ES-I3 (cell line): ENCODE measurements at regions not wholly inside any gene's neighbourhood (a gene's known extent, or its start where the extent isn't known, plus 50 kb on each side); places are given as distances from the start of the nearest gene placed in this dataset.

Experiments
- H3K36me3 ChIP-seq: 2 replicates; pipeline ENCODE4 v1.6.1; 2013; ENCODE audit warnings: mild to moderate bottlenecking, low read length, control low read depth, moderate library complexity; ENCODE audit not compliant: insufficient read depth
- H3K4me1 ChIP-seq: 2 replicates; pipeline ENCODE4 v1.6.1; 2013; ENCODE audit warnings: mild to moderate bottlenecking, control low read depth, low read length; ENCODE audit not compliant: insufficient read depth
- H3K9ac ChIP-seq: 2 replicates; pipeline ENCODE4 v1.6.1; 2013; ENCODE audit warnings: low read depth, mild to moderate bottlenecking, low read length, moderate library complexity
- H3K9me3 ChIP-seq: 2 replicates; pipeline ENCODE4 v1.6.1; 2013; ENCODE audit warnings: mild to moderate bottlenecking, low read length, moderate library complexity; ENCODE audit not compliant: control insufficient read depth, insufficient read depth

GRCh38 chr10:31593124-31593523 is 274.1 kb downstream of the ZEB1 start:
- no peak overlapping the region for H3K9ac ChIP-seq
- H3K4me1 ChIP-seq = no peaks in the 10 kb centered on the region
- H3K9me3 ChIP-seq = no peaks in the 10 kb centered on the region; the same call in 1 of the 2 replicates
- H3K36me3 ChIP-seq = no peaks in the 10 kb centered on the region

GRCh38 chr10:31591569-31591968 is 272.6 kb downstream of the ZEB1 start:
- Histone ChIP-seq H3K4me1 (no peaks in the 10 kb centered on the region), H3K9ac (no peak overlapping the region), H3K9me3 (no peaks in the 10 kb centered on the region; the same call in 1 of the 2 replicates), H3K36me3 (no peaks in the 10 kb centered on the region)

- H3K9me3 ChIP-seq = no peaks in the 10 kb centered on the region; the same call in 1 of the 2 replicates
- H3K36me3 ChIP-seq = no peaks in the 10 kb centered on the region
- no peaks in the 10 kb centered on the region for H3K4me1 ChIP-seq
- H3K9ac ChIP-seq = no peak overlapping the region
These were observed 271.2 kb downstream of the ZEB1 start for GRCh38 chr10:31590023-31590800.

- no peak overlapping the region for H3K9ac ChIP-seq
- H3K36me3 ChIP-seq = no peaks in the 10 kb centered on the region
- H3K4me1 ChIP-seq = peaks cover 11% of the 10 kb centered on the region; the same call in 1 of the 2 replicates
- H3K9me3 ChIP-seq = no peaks in the 10 kb centered on the region; the same call in 1 of the 2 replicates
These were observed 268.7 kb downstream of the ZEB1 start for GRCh38 chr10:31587691-31588090.

- Histone ChIP-seq H3K36me3 (no peaks in the 10 kb centered on the region), H3K4me1 (peaks cover 13% of the 10 kb centered on the region; the same call in 1 of the 2 replicates), H3K9me3 (no peaks in the 10 kb centered on the region; the same call in 1 of the 2 replicates), H3K9ac (no peak overlapping the region)
These were observed 268.0 kb downstream of the ZEB1 start for GRCh38 chr10:31586723-31587638.

GRCh38 chr10:31584876-31585275 is 265.9 kb downstream of the ZEB1 start:
- H3K36me3 ChIP-seq = no peaks in the 10 kb centered on the region

GRCh38 chr10:31584098-31584631 is 265.1 kb downstream of the ZEB1 start:
- Histone ChIP-seq H3K36me3 (no peaks in the 10 kb centered on the region), H3K4me1 (peaks cover 13% of the 10 kb centered on the region; the same call in 1 of the 2 replicates), H3K9me3 (peaks cover 3% of the 10 kb centered on the region; the same call in 1 of the 2 replicates), H3K9ac (no peak overlapping the region)

More at GRCh38 chr10:31584876-31585275, 265.9 kb downstream of the ZEB1 start:
- no peak overlapping the region for H3K9ac ChIP-seq
- peaks cover 13% of the 10 kb centered on the region; the same call in 1 of the 2 replicates for H3K4me1 ChIP-seq
- H3K9me3 ChIP-seq = peaks cover 3% of the 10 kb centered on the region; the same call in 1 of the 2 replicates

- H3K4me1 ChIP-seq = peaks cover 13% of the 10 kb centered on the region; the same call in 1 of the 2 replicates
- no peaks in the 10 kb centered on the region for H3K36me3 ChIP-seq
- H3K9me3 ChIP-seq = peaks cover 3% of the 10 kb centered on the region; the same call in 1 of the 2 replicates
- no peak overlapping the region for H3K9ac ChIP-seq
These were observed 264.3 kb downstream of the ZEB1 start for GRCh38 chr10:31583293-31583692.

GRCh38 chr10:31582365-31583052 is 263.5 kb downstream of the ZEB1 start:
- Histone ChIP-seq H3K36me3 (no peaks in the 10 kb centered on the region), H3K9me3 (0 out of 2 replicates have a peak, but pooled peaks cover 3% of the 10 kb centered on the region), H3K9ac (no peak overlapping the region), H3K4me1 (peaks cover 13% of the 10 kb centered on the region; the same call in 1 of the 2 replicates)

GRCh38 chr10:31581741-31582323 is 262.8 kb downstream of the ZEB1 start:
- no peaks in the 10 kb centered on the region for H3K36me3 ChIP-seq
- H3K9ac ChIP-seq = no peak overlapping the region
- peaks cover 13% of the 10 kb centered on the region; the same call in 1 of the 2 replicates for H3K4me1 ChIP-seq

GRCh38 chr10:31580646-31581045 is 261.6 kb downstream of the ZEB1 start:
- Histone ChIP-seq H3K4me1 (peaks cover 13% of the 10 kb centered on the region; the same call in 1 of the 2 replicates), H3K9ac (no peak overlapping the region), H3K36me3 (no peaks in the 10 kb centered on the region), H3K9me3 (0 out of 2 replicates have a peak, but pooled peaks cover 3% of the 10 kb centered on the region)

More at GRCh38 chr10:31581741-31582323, 262.8 kb downstream of the ZEB1 start:
- 0 out of 2 replicates have a peak, but pooled peaks cover 3% of the 10 kb centered on the region for H3K9me3 ChIP-seq
